ENCODE measurements at regions not wholly inside any gene's neighbourhood (a gene's known extent, or its start where the extent isn't known, plus 50 kb on each side); places are given as distances from the start of the nearest gene placed in this dataset.

GRCh38 chr13:57799624-57800023 lies 168.1 kb downstream of the PCDH17 start:
- no peak for TF ChIP-seq PPARA (CRISPR knock-in tag; IDR thresholded peaks at IDR 0.05; ENCODE audit: borderline replicate concordance)
- no peak for TF ChIP-seq GLIS3 (CRISPR knock-in tag; IDR thresholded peaks at IDR 0.05)
- no peak for TF ChIP-seq ZNF8 (CRISPR knock-in tag; IDR thresholded peaks at IDR 0.05)
- TF ChIP-seq ZNF565 (CRISPR knock-in tag; conservative IDR thresholded peaks at IDR 0.05; ENCODE audit: low read depth): no peak
- no peak for TF ChIP-seq ISL1 (CRISPR knock-in tag; IDR thresholded peaks at IDR 0.05)

Data from SK-N-SH treated with all-trans-retinoic acid at 6 μM for 48 hours (cell line).